Loucy (cell line): ENCODE measurements at regions not wholly inside any gene's neighbourhood (a gene's known extent, or its start where the extent isn't known, plus 50 kb on each side); places are given as distances from the start of the nearest gene placed in this dataset.

Experiments
- H2AFZ ChIP-seq: fragments of 200-600 bp; sonication (generic); 2 replicates; pipeline ENCODE4 v1.6.0; 2016; ENCODE audit warnings: antibody characterized with exemption, mild to moderate bottlenecking, low read length, moderate library complexity
- H3F3A ChIP-seq: fragments of 200-600 bp; 2 replicates; pipeline ENCODE4 v1.6.0; 2016; ENCODE audit warnings: antibody characterized with exemption, low read depth, mild to moderate bottlenecking
- H3K27me3 ChIP-seq: fragments of 200-600 bp; sonication (generic); 2 replicates; pipeline ENCODE4 v1.6.1; 2014; ENCODE audit warnings: low read length, mild to moderate bottlenecking; ENCODE audit not compliant: insufficient read depth, poor library complexity, severe bottlenecking
- H3K36me3 ChIP-seq: fragments of 200-600 bp; sonication (generic); 2 replicates; pipeline ENCODE4 v1.6.1; 2016; ENCODE audit warnings: low read length; ENCODE audit not compliant: insufficient read depth
- H3K4me1 ChIP-seq: fragments of 200-600 bp; sonication (generic); 2 replicates; pipeline ENCODE4 v1.5.1; 2014; ENCODE audit warnings: low read length, mild to moderate bottlenecking; ENCODE audit not compliant: insufficient read depth, poor library complexity, severe bottlenecking
- H3K4me2 ChIP-seq: fragments of 200-600 bp; sonication (generic); 2 replicates; pipeline ENCODE4 v1.6.0; 2014; ENCODE audit warnings: antibody characterized with exemption, low read length, low read depth, mild to moderate bottlenecking; ENCODE audit not compliant: poor library complexity, severe bottlenecking
- H3K4me3 ChIP-seq: fragments of 200-600 bp; sonication (generic); 2 replicates; pipeline ENCODE4 v1.5.1; 2014; ENCODE audit warnings: low read length, mild to moderate bottlenecking, mixed read lengths; ENCODE audit not compliant: poor library complexity, severe bottlenecking
- H3K79me2 ChIP-seq: fragments of 200-600 bp; sonication (generic); 2 replicates; pipeline ENCODE4 v1.6.1; 2014; ENCODE audit warnings: low read length; ENCODE audit not compliant: insufficient read depth
- H3K9ac ChIP-seq: fragments of 200-600 bp; sonication (generic); 2 replicates; pipeline ENCODE4 v1.6.0; 2014; ENCODE audit warnings: mild to moderate bottlenecking, low read depth, low read length, moderate library complexity; ENCODE audit not compliant: poor library complexity, severe bottlenecking
- H3K9me2 ChIP-seq: fragments of 200-600 bp; sonication (generic); replicated peaks from 2 replicates; pipeline ENCODE4 v1.6.1; 2016; ENCODE audit warnings: low read depth, low read length, mixed read lengths
- H3K9me3 ChIP-seq: fragments of 200-600 bp; sonication (generic); 2 replicates; pipeline ENCODE4 v1.6.1; 2014; ENCODE audit warnings: mild to moderate bottlenecking, antibody characterized with exemption, low read length, low read depth; ENCODE audit not compliant: insufficient read depth
- H4K20me1 ChIP-seq: fragments of 200-600 bp; sonication (generic); 2 replicates; pipeline ENCODE4 v1.6.0; 2014; ENCODE audit warnings: antibody characterized with exemption, low read length, mild to moderate bottlenecking; ENCODE audit not compliant: insufficient read depth, poor library complexity, severe bottlenecking
- CTCF ChIP-seq: fragments of 200-600 bp; sonication (generic); conservative IDR thresholded peaks from 2 replicates; pipeline ENCODE4 v1.5.1; 2014; ENCODE audit warnings: mild to moderate bottlenecking, antibody characterized with exemption, low read length
- EZH2phosphoT487 ChIP-seq: fragments of 200-600 bp; IDR thresholded peaks from 2 replicates; pipeline ENCODE4 v1.6.1; 2018; ENCODE audit warnings: antibody characterized with exemption, mild to moderate bottlenecking, moderate library complexity, borderline replicate concordance

GRCh38 chr2:181761175-181761574 is 80.9 kb upstream of the NEUROD1 start:
- no peaks in the 10 kb centered on the region for H3K36me3 ChIP-seq
- no peak overlapping the region for H3K9ac ChIP-seq
- H4K20me1 ChIP-seq, result no peaks in the 10 kb centered on the region
- TF ChIP-seq EZH2phosphoT487 (no peak), CTCF (no peak)
- no peak overlapping the region for H3K4me3 ChIP-seq
- peaks cover 34% of the 10 kb centered on the region for H3K4me1 ChIP-seq
- no peaks in the 10 kb centered on the region for H3K9me2 ChIP-seq
- peaks cover 7% of the 10 kb centered on the region for H3F3A ChIP-seq
- H3K79me2 ChIP-seq, result no peaks in the 10 kb centered on the region
- no peak overlapping the region; the same call in 1 of the 2 replicates for H2AFZ ChIP-seq
- no peaks in the 10 kb centered on the region for H3K27me3 ChIP-seq
- H3K9me3 ChIP-seq, result no peaks in the 10 kb centered on the region
- H3K4me2 ChIP-seq, result no peak overlapping the region

- peaks cover 35% of the 10 kb centered on the region for H3K4me1 ChIP-seq
- no peaks in the 10 kb centered on the region for H3K9me3 ChIP-seq
- no peaks in the 10 kb centered on the region for H4K20me1 ChIP-seq
- H3K9ac ChIP-seq, result no peak overlapping the region
- no peaks in the 10 kb centered on the region for H3K27me3 ChIP-seq
- no peaks in the 10 kb centered on the region for H3K36me3 ChIP-seq
- TF ChIP-seq EZH2phosphoT487 (no peak), CTCF (no peak)
- H3K4me2 ChIP-seq, result no peak overlapping the region
- H3K79me2 ChIP-seq, result no peaks in the 10 kb centered on the region
- H3F3A ChIP-seq, result peaks cover 7% of the 10 kb centered on the region
- no peaks in the 10 kb centered on the region for H3K9me2 ChIP-seq
- no peak overlapping the region for H3K4me3 ChIP-seq
- H2AFZ ChIP-seq, result no peak overlapping the region
These were observed 81.7 kb upstream of the NEUROD1 start for GRCh38 chr2:181762000-181762399.

GRCh38 chr2:181762848-181763247 is 82.5 kb upstream of the NEUROD1 start:
- no peak for TF ChIP-seq EZH2phosphoT487
- TF ChIP-seq CTCF, result no peak

More at GRCh38 chr2:181762848-181763247, 82.5 kb upstream of the NEUROD1 start:
- Histone ChIP-seq H2AFZ (no peak overlapping the region), H3K9me3 (no peaks in the 10 kb centered on the region), H3K9me2 (no peaks in the 10 kb centered on the region), H3K4me3 (no peak overlapping the region), H3K9ac (no peak overlapping the region), H3K4me2 (no peak overlapping the region), H3K27me3 (no peaks in the 10 kb centered on the region), H3F3A (peaks cover 7% of the 10 kb centered on the region), H3K36me3 (no peaks in the 10 kb centered on the region), H3K4me1 (peaks cover 35% of the 10 kb centered on the region), H3K79me2 (no peaks in the 10 kb centered on the region), H4K20me1 (no peaks in the 10 kb centered on the region)
